ENCODE measurements at regions not wholly inside any gene's neighbourhood (a gene's known extent, or its start where the extent isn't known, plus 50 kb on each side); places are given as distances from the start of the nearest gene placed in this dataset.

DNA sequence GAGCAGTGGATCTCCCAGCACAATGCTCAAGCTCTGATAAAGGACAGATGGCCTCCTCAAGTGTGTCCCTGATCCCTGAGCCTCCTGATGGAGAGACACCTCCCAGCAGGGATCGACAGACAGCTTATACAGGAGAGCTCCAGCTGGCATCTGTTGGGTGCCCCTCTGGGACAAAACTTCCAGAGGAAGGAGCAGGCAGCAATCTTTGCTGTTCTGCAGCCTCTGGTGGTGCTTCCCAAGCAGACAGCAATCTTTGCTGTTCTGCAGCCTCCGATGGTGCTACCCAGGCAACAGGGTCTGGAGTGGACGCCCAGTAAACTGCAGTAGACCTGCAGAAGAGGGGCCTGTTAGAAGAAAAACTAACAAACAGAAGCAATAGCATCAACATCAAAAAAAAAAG, 349.3 kb upstream of the SPRY2 start (continued):
- TF ChIP-seq, protein P1, sequence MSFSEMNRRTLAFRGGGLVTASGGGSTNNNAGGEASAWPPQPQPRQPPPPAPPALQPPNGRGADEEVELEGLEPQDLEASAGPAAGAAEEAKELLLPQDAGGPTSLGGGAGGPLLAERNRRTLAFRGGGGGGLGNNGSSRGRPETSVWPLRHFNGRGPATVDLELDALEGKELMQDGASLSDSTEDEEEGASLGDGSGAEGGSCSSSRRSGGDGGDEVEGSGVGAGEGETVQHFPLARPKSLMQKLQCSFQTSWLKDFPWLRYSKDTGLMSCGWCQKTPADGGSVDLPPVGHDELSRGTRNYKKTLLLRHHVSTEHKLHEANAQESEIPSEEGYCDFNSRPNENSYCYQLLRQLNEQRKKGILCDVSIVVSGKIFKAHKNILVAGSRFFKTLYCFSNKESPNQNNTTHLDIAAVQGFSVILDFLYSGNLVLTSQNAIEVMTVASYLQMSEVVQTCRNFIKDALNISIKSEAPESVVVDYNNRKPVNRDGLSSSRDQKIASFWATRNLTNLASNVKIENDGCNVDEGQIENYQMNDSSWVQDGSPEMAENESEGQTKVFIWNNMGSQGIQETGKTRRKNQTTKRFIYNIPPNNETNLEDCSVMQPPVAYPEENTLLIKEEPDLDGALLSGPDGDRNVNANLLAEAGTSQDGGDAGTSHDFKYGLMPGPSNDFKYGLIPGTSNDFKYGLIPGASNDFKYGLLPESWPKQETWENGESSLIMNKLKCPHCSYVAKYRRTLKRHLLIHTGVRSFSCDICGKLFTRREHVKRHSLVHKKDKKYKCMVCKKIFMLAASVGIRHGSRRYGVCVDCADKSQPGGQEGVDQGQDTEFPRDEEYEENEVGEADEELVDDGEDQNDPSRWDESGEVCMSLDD (tag by site-specific recombination; IDR thresholded peaks at IDR 0.05), result no peak
- TF ChIP-seq, protein P2, sequence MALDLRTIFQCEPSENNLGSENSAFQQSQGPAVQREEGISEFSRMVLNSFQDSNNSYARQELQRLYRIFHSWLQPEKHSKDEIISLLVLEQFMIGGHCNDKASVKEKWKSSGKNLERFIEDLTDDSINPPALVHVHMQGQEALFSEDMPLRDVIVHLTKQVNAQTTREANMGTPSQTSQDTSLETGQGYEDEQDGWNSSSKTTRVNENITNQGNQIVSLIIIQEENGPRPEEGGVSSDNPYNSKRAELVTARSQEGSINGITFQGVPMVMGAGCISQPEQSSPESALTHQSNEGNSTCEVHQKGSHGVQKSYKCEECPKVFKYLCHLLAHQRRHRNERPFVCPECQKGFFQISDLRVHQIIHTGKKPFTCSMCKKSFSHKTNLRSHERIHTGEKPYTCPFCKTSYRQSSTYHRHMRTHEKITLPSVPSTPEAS (tag by site-specific recombination; IDR thresholded peaks at IDR 0.05), result no peak
- TF ChIP-seq ZFHX2 (tag by site-specific recombination; conservative IDR thresholded peaks at IDR 0.05), result no peak

DNA sequence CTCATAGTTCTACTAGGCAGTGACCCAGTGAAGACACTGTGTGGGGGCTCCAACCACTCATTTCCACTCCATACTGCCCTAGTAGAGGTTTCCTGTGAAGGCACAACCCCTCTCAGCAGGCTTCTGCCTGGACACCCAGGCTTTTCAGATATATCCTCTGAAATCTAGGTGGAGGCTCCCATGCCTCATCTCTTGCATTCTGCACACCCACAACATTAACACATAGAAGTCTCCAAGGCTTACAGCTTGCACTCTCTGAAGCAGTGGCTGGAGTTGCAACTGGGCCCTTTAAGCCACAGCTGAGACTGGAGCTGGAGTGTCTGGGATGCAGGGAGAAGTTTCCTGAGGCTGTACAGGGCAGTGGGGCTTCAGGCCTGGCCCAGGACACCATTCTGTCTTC, 347.7 kb upstream of the SPRY2 start:
- Histone ChIP-seq H3K27ac (ENCODE audit: extremely low read depth, low read depth, low read length) (no peak overlapping the region), H3K9me3 (ENCODE audit: control insufficient read depth, insufficient read depth, low read depth, low read length) (no peaks in the 10 kb centered on the region), H3K4me3 (ENCODE audit: low read depth, low read length) (no peak overlapping the region), H3K4me1 (ENCODE audit: control insufficient read depth, insufficient read depth, low read length) (no peaks in the 10 kb centered on the region), H3K36me3 (ENCODE audit: control insufficient read depth in 2 of 2, insufficient read depth in 1 of 2, low read length in 2 of 2) (no peaks in the 10 kb centered on the region)
- POLR2A ChIA-PET, result interaction anchor here (0.6 kb wide), 1 partner anchor 564 kb away, joined by 3 read pairs; no protein-coding TSS in a partner anchor
- CTCF ChIA-PET, result no interaction called here
- TF ChIP-seq ZNF768 (tag by site-specific recombination; IDR thresholded peaks at IDR 0.05) (no peak), ZNF174 (tag by site-specific recombination; IDR thresholded peaks at IDR 0.05) (no peak), KLF10 (tag by site-specific recombination; IDR thresholded peaks at IDR 0.05) (no peak), ZBTB7A (tag by site-specific recombination; IDR thresholded peaks at IDR 0.05; ENCODE audit: low read depth) (no peak)
- TF ChIP-seq, protein P3, sequence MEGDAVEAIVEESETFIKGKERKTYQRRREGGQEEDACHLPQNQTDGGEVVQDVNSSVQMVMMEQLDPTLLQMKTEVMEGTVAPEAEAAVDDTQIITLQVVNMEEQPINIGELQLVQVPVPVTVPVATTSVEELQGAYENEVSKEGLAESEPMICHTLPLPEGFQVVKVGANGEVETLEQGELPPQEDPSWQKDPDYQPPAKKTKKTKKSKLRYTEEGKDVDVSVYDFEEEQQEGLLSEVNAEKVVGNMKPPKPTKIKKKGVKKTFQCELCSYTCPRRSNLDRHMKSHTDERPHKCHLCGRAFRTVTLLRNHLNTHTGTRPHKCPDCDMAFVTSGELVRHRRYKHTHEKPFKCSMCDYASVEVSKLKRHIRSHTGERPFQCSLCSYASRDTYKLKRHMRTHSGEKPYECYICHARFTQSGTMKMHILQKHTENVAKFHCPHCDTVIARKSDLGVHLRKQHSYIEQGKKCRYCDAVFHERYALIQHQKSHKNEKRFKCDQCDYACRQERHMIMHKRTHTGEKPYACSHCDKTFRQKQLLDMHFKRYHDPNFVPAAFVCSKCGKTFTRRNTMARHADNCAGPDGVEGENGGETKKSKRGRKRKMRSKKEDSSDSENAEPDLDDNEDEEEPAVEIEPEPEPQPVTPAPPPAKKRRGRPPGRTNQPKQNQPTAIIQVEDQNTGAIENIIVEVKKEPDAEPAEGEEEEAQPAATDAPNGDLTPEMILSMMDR (tag by site-specific recombination; IDR thresholded peaks at IDR 0.05), result no peak

DNA sequence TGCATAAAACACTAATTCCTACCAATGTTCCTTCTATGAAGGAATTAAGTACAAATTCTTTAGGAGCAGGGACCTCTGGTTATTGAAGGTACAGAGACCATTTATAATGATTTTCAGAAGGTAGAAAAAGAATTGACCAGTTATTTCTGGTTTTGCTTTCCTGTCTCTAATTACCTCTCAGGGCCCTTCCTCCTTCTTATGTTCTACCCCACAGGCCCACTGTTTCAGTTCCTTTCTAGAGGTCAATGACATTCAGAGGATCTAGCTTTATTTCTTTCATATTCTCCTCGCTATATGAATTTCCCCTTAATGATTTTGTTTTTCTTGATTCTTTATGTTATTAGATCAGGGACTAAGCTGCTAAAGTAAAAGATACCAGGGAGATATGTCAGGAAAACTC, 345.0 kb upstream of the SPRY2 start:
- Histone ChIP-seq H3K27ac (ENCODE audit: extremely low read depth, low read depth, low read length) (no peak overlapping the region), H3K4me3 (ENCODE audit: low read depth, low read length) (no peak overlapping the region), H3K36me3 (ENCODE audit: control insufficient read depth in 2 of 2, insufficient read depth in 1 of 2, low read length in 2 of 2) (no peaks in the 10 kb centered on the region), H3K4me1 (ENCODE audit: control insufficient read depth, insufficient read depth, low read length) (no peaks in the 10 kb centered on the region), H3K9me3 (ENCODE audit: control insufficient read depth, insufficient read depth, low read depth, low read length) (no peaks in the 10 kb centered on the region)
- no peak for TF ChIP-seq ZNF24 (tag by site-specific recombination; IDR thresholded peaks at IDR 0.05)
- CTCF ChIA-PET, result interaction anchor here (0.6 to 0.7 kb wide), 2 partner anchors 9 to 909 kb away, joined by 3 read pairs; no protein-coding TSS in a partner anchor
- POLR2A ChIA-PET, result no interaction called here

DNA sequence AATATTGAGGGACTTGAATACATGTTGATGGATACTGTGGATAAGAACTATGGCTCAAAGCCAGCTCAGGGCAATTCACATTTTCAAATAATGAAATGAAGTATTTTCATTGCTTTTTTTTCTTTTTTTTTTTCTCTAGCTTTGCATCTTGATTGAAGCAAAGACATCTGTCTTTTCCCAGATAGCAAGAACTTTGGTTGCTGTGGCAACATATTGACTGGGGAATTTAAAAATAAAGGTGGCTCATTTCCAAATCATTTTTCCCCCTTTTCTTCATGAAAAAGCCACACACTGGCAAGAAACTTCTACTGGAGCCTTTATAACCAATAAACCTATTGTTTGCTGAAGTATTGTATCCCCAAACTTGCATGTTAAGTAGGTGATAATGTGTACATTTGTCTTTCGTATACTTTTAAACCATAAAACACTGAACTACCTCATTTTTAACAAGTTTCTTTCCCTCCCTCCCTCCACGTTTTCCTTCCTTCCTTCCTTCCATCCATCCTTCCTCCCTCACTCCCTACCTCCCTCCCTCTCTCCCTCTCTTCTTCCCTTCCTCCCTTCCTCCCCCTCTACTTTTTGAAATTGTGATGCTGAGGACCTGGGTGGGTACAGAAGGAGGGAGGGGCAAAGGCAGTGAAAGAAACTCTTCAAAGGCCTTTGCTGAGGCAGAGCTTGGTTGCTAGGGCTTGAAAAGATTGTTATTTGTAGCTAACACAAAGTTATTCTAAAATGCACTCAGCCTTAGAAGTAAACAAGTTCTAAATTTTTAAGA, 343.5 kb upstream of the SPRY2 start:
- POLR2A ChIA-PET, result no interaction called here
- H3K9me3 ChIP-seq (ENCODE audit: control insufficient read depth, insufficient read depth, low read depth, low read length), result no peaks in the 10 kb centered on the region

More for the DNA sequence above, 343.5 kb upstream of the SPRY2 start:
- Histone ChIP-seq H3K4me1 (ENCODE audit: control insufficient read depth, insufficient read depth, low read length) (no peaks in the 10 kb centered on the region), H3K27ac (ENCODE audit: extremely low read depth, low read depth, low read length) (no peak overlapping the region), H3K4me3 (ENCODE audit: low read depth, low read length) (no peak overlapping the region), H3K36me3 (ENCODE audit: control insufficient read depth in 2 of 2, insufficient read depth in 1 of 2, low read length in 2 of 2) (no peaks in the 10 kb centered on the region)
- CTCF ChIA-PET, result no interaction called here
- no peak for TF ChIP-seq SP2 (tag by site-specific recombination; IDR thresholded peaks at IDR 0.05)
- TF ChIP-seq BCL11B (tag by site-specific recombination; IDR thresholded peaks at IDR 0.05; ENCODE audit: low read depth), result no peak
- TF ChIP-seq GFI1B (tag by site-specific recombination; IDR thresholded peaks at IDR 0.05), result no peak
- TF ChIP-seq ZNF555 (tag by site-specific recombination; conservative IDR thresholded peaks at IDR 0.05), result no peak
- TF ChIP-seq ZNF544 (tag by site-specific recombination; IDR thresholded peaks at IDR 0.05), result no peak
- TF ChIP-seq ZNF837 (tag by site-specific recombination; IDR thresholded peaks at IDR 0.05), result no peak
- no peak for TF ChIP-seq ZNF223 (tag by site-specific recombination; IDR thresholded peaks at IDR 0.05)
- TF ChIP-seq, protein P4, sequence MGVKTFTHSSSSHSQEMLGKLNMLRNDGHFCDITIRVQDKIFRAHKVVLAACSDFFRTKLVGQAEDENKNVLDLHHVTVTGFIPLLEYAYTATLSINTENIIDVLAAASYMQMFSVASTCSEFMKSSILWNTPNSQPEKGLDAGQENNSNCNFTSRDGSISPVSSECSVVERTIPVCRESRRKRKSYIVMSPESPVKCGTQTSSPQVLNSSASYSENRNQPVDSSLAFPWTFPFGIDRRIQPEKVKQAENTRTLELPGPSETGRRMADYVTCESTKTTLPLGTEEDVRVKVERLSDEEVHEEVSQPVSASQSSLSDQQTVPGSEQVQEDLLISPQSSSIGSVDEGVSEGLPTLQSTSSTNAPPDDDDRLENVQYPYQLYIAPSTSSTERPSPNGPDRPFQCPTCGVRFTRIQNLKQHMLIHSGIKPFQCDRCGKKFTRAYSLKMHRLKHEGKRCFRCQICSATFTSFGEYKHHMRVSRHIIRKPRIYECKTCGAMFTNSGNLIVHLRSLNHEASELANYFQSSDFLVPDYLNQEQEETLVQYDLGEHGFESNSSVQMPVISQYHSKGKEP (tag by site-specific recombination; IDR thresholded peaks at IDR 0.05), result no peak
- no peak for TF ChIP-seq ZNF560 (tag by site-specific recombination; IDR thresholded peaks at IDR 0.05; ENCODE audit: borderline replicate concordance)
- TF ChIP-seq, protein P5, sequence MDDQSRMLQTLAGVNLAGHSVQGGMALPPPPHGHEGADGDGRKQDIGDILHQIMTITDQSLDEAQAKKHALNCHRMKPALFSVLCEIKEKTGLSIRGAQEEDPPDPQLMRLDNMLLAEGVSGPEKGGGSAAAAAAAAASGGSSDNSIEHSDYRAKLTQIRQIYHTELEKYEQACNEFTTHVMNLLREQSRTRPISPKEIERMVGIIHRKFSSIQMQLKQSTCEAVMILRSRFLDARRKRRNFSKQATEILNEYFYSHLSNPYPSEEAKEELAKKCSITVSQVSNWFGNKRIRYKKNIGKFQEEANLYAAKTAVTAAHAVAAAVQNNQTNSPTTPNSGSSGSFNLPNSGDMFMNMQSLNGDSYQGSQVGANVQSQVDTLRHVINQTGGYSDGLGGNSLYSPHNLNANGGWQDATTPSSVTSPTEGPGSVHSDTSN (CRISPR knock-in tag; IDR thresholded peaks at IDR 0.05), result no peak
- no peak for TF ChIP-seq ZFP3 (tag by site-specific recombination; IDR thresholded peaks at IDR 0.05; ENCODE audit: low read depth)
